Stimulated activated naive CD8-positive, alpha-beta T cell treated with anti-CD3 and anti-CD28 coated beads, Interleukin-15, Interleukin-2, amounts not matched to agents 100 ng/mL and 50 ng/mL, for 24 hours (primary cell): ENCODE measurements at regions not wholly inside any gene's neighbourhood (a gene's known extent, or its start where the extent isn't known, plus 50 kb on each side); places are given as distances from the start of the nearest gene placed in this dataset.

Experiments
- H3K27ac Mint-ChIP-seq: one replicate; pipeline ENCODE4 v1.8.0; 2021; ENCODE audit warnings: mild to moderate bottlenecking, mixed read lengths
- H3K27me3 Mint-ChIP-seq: one replicate; pipeline ENCODE4 v1.8.0; 2021; ENCODE audit warnings: mixed read lengths
- H3K36me3 Mint-ChIP-seq: one replicate; pipeline ENCODE4 v1.8.0; 2021; ENCODE audit warnings: low read depth, mixed read lengths
- H3K4me1 Mint-ChIP-seq: one replicate; pipeline ENCODE4 v1.8.0; 2021; ENCODE audit warnings: low read depth, mixed read lengths
- H3K4me3 Mint-ChIP-seq: one replicate; pipeline ENCODE4 v1.8.0; 2021; ENCODE audit warnings: mild to moderate bottlenecking, mixed read lengths
- H3K9me3 Mint-ChIP-seq: one replicate; pipeline ENCODE4 v1.8.0; 2021; ENCODE audit warnings: mixed read lengths

- H3K9me3 Mint-ChIP-seq: no peaks in the 10 kb centered on the region
- no peaks in the 10 kb centered on the region for H3K36me3 Mint-ChIP-seq
- no peak overlapping the region for H3K4me3 Mint-ChIP-seq
- no peak overlapping the region for H3K27ac Mint-ChIP-seq
- no peaks in the 10 kb centered on the region for H3K27me3 Mint-ChIP-seq
- H3K4me1 Mint-ChIP-seq: no peaks in the 10 kb centered on the region
Observed at GRCh38 chr12:30384976-30385375, 310.7 kb downstream of the IPO8 start.

GRCh38 chr12:30378307-30378706 is 317.4 kb downstream of the IPO8 start:
- Mint-ChIP-seq H3K9me3 (peaks cover 7% of the 10 kb centered on the region), H3K4me3 (no peak overlapping the region)

GRCh38 chr12:30364822-30365221 is 330.8 kb downstream of the IPO8 start:
- H3K27ac Mint-ChIP-seq: no peak overlapping the region
- H3K27me3 Mint-ChIP-seq: no peaks in the 10 kb centered on the region
- peaks cover 15% of the 10 kb centered on the region for H3K9me3 Mint-ChIP-seq
- H3K4me3 Mint-ChIP-seq: no peak overlapping the region
- no peaks in the 10 kb centered on the region for H3K36me3 Mint-ChIP-seq
- H3K4me1 Mint-ChIP-seq: no peaks in the 10 kb centered on the region

More at GRCh38 chr12:30378307-30378706, 317.4 kb downstream of the IPO8 start:
- H3K36me3 Mint-ChIP-seq: no peaks in the 10 kb centered on the region
- no peaks in the 10 kb centered on the region for H3K4me1 Mint-ChIP-seq
- H3K27me3 Mint-ChIP-seq: peaks cover 4% of the 10 kb centered on the region
- H3K27ac Mint-ChIP-seq: no peak overlapping the region

GRCh38 chr12:30361145-30361544 is 334.5 kb downstream of the IPO8 start:
- Mint-ChIP-seq H3K27ac (no peak overlapping the region), H3K4me3 (no peak overlapping the region), H3K9me3 (peaks cover 9% of the 10 kb centered on the region), H3K4me1 (no peaks in the 10 kb centered on the region), H3K36me3 (no peaks in the 10 kb centered on the region), H3K27me3 (no peaks in the 10 kb centered on the region)

- no peaks in the 10 kb centered on the region for H3K27me3 Mint-ChIP-seq
- H3K27ac Mint-ChIP-seq: no peak overlapping the region
- H3K9me3 Mint-ChIP-seq: peaks cover 9% of the 10 kb centered on the region
- no peak overlapping the region for H3K4me3 Mint-ChIP-seq
- no peaks in the 10 kb centered on the region for H3K36me3 Mint-ChIP-seq
- H3K4me1 Mint-ChIP-seq: no peaks in the 10 kb centered on the region
Observed at GRCh38 chr12:30358671-30359070, 337.0 kb downstream of the IPO8 start.

DNA sequence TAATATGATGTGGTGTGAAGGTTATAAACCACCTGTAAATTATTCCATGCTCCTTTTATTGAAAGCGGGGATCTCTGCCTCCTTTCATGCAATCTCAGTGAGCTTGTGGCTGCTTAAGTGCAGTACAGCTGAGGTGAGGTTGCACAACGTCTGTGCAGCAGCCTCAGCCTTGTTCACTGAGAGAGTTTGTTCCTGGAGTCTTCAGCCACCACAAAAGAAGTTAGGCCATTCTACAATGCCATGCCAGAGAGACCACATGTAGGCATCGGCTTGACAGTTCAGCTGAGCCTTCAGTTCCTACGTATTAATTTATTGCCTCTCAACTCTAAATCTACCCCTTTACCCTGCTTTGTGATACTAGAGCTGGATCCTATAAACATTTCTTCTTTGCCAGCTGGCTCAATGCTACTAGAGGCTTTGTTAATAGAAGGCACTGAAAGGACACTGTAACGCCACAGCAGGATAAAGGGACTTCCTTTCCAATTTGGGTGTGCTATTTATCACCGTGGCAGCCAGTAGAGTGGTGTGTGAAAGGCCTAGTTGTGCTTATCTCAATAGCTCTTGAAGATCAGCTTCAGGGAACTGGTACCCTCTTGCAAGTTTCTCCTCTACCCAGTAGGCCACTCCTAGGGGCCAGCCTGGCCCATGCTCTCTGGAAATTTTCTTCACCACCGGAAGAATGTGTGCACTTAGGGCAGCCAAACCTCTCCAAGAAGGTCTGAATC is 337.7 kb downstream of the IPO8 start:
- Mint-ChIP-seq H3K4me3 (no peak overlapping the region), H3K27ac (no peak overlapping the region), H3K9me3 (peaks cover 9% of the 10 kb centered on the region), H3K36me3 (no peaks in the 10 kb centered on the region), H3K27me3 (no peaks in the 10 kb centered on the region), H3K4me1 (no peaks in the 10 kb centered on the region)

- H3K27ac Mint-ChIP-seq: no peak overlapping the region
- H3K36me3 Mint-ChIP-seq: no peaks in the 10 kb centered on the region
- no peaks in the 10 kb centered on the region for H3K4me1 Mint-ChIP-seq
- H3K4me3 Mint-ChIP-seq: no peak overlapping the region
- no peaks in the 10 kb centered on the region for H3K27me3 Mint-ChIP-seq
- peaks cover 15% of the 10 kb centered on the region for H3K9me3 Mint-ChIP-seq
Observed at GRCh38 chr12:30345744-30346471, 349.8 kb downstream of the IPO8 start.

DNA sequence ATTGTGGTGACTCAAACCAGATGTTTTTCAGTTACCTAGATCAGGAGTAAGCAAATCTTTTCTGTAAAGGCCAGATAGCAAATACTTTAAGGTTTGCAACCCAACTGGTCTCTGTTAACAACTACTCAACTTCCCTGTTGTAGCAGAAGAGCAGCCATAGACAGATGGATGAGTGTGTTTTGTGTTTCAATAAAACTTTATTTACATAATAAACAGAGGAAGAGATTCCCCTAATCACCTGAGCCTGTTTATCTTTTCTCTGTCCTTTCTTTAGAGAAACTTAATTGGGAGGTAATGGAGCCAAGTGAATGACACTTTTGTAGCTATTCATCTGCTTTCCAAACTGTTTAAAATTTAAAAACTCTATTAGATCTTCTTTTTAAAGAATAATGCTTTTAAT is 365.1 kb downstream of the IPO8 start:
- H3K27ac Mint-ChIP-seq: no peak overlapping the region
- no peaks in the 10 kb centered on the region for H3K36me3 Mint-ChIP-seq
- H3K4me1 Mint-ChIP-seq: no peaks in the 10 kb centered on the region
- no peaks in the 10 kb centered on the region for H3K9me3 Mint-ChIP-seq
- no peak overlapping the region for H3K4me3 Mint-ChIP-seq
- no peaks in the 10 kb centered on the region for H3K27me3 Mint-ChIP-seq

- H3K4me1 Mint-ChIP-seq: no peaks in the 10 kb centered on the region
- no peaks in the 10 kb centered on the region for H3K36me3 Mint-ChIP-seq
- H3K9me3 Mint-ChIP-seq: peaks cover 5% of the 10 kb centered on the region
- no peak overlapping the region for H3K27ac Mint-ChIP-seq
- H3K27me3 Mint-ChIP-seq: no peaks in the 10 kb centered on the region
- H3K4me3 Mint-ChIP-seq: no peak overlapping the region
Observed at GRCh38 chr12:30329281-30329680, 366.4 kb downstream of the IPO8 start.

DNA sequence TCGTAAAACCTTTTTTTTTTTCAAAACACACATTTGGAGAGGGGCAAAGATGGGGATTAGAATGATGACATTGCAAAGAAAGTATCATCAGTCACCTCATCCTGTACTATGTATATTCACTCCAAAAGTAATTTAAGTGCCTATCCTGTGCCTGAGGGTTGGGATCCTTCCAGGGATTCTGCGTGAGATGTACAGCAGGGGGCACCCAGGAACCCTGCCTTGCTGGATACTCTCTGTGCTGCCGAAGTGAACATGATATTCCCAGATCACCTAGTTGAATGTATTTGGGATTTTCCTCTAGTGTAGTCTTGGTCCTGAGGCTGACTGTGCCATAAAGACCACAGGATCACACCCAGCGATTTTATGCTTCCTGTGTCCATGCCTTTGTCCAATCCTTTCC is 372.7 kb downstream of the IPO8 start:
- peaks cover 12% of the 10 kb centered on the region for H3K9me3 Mint-ChIP-seq
- no peaks in the 10 kb centered on the region for H3K4me1 Mint-ChIP-seq
- no peak overlapping the region for H3K27ac Mint-ChIP-seq

GRCh38 chr12:30320561-30320960 is 375.1 kb downstream of the IPO8 start:
- H3K4me1 Mint-ChIP-seq: no peaks in the 10 kb centered on the region
- no peaks in the 10 kb centered on the region for H3K36me3 Mint-ChIP-seq
- no peak overlapping the region for H3K27ac Mint-ChIP-seq
- peaks cover 18% of the 10 kb centered on the region for H3K9me3 Mint-ChIP-seq
- no peak overlapping the region for H3K4me3 Mint-ChIP-seq
- H3K27me3 Mint-ChIP-seq: no peaks in the 10 kb centered on the region

More for the DNA sequence above, 372.7 kb downstream of the IPO8 start:
- no peaks in the 10 kb centered on the region for H3K36me3 Mint-ChIP-seq
- H3K4me3 Mint-ChIP-seq: no peak overlapping the region
- no peaks in the 10 kb centered on the region for H3K27me3 Mint-ChIP-seq

DNA sequence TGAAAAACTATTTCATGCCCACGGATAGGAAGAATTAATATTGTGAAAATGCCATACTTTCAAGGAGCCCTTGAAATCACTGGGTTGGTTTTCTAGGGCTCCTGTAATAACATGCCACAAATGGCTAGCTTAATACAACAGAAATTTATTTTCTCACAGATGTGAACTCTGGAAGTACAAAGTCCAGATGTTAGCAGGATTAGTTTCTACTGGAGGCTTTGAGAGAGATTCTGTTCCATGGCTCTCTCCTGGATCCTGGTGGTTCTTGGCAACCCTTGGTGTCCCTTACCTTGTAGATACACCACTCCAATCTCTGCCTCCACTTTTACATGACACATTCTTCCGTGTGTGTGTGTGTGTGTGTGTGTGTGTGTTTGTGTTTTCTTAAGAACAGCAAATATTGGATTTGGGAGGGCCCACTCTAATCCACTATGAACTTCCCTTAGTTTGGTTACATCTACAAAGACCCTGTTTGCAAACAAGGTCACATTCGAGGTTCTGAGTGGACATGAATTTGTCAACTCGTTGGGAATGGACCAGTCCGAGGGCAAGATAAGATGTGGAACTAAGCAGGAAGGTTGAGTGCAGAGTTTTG is 381.1 kb downstream of the IPO8 start:
- Mint-ChIP-seq H3K27me3 (no peaks in the 10 kb centered on the region), H3K4me1 (no peaks in the 10 kb centered on the region), H3K4me3 (no peak overlapping the region), H3K36me3 (no peaks in the 10 kb centered on the region), H3K27ac (no peak overlapping the region), H3K9me3 (peaks cover 24% of the 10 kb centered on the region)

DNA sequence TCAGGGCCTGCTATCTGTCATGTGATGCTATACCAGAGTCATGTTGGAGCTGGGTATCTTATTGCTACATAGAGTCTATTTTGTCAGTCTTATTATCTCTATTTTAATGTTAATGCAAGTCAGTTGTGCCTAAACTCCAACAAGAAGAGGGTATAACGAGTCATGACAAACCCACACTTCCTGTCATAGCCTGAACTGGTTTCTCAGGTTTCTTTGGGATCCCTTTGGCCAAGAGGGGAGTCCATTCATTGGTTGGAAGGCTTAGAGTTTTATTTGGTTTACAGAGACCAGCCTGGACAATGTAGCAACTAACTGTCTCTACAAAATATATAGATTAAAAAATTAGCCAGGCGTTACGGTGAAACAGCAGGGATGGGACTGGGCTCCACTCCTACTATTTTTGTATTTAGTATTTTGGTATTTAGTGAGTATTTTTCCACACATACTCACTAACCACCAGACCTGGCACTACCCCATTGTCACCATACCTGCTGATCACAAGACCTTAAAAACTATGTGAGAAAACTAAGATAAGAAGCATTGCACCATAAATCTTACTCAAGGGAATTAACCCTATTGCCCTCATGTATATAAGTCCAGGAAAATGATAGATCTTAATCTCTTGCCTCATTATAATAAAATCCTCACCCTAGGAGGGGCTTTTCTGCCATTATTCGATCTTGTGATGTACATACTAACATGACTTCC is 387.5 kb downstream of the IPO8 start:
- H3K36me3 Mint-ChIP-seq: no peaks in the 10 kb centered on the region
- peaks cover 8% of the 10 kb centered on the region for H3K27me3 Mint-ChIP-seq
- peaks cover 19% of the 10 kb centered on the region for H3K9me3 Mint-ChIP-seq
- H3K4me1 Mint-ChIP-seq: no peaks in the 10 kb centered on the region
- H3K27ac Mint-ChIP-seq: no peak overlapping the region
- H3K4me3 Mint-ChIP-seq: no peak overlapping the region

DNA sequence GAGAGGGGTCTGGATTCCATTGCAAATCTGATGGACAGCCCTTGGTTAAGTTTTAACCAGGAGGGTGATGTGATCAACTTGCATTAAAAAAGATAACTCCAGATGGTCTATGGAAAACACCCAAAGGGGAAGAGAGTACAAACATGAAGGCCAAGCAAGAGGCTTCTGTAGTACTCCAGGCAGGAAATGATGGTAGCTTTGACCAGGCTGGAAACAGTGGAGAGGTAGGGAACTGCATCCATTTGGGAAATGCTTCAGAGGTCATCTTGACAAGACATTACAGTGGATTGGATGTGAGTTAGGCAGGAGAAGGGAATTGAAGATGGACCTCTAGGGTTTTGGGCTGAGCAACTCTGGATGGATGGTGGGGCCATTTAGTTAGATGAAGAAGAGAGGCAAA is 391.1 kb downstream of the IPO8 start:
- Mint-ChIP-seq H3K36me3 (no peaks in the 10 kb centered on the region), H3K27ac (no peak overlapping the region), H3K4me1 (no peaks in the 10 kb centered on the region), H3K4me3 (no peak overlapping the region), H3K27me3 (peaks cover 8% of the 10 kb centered on the region), H3K9me3 (peaks cover 4% of the 10 kb centered on the region)

DNA sequence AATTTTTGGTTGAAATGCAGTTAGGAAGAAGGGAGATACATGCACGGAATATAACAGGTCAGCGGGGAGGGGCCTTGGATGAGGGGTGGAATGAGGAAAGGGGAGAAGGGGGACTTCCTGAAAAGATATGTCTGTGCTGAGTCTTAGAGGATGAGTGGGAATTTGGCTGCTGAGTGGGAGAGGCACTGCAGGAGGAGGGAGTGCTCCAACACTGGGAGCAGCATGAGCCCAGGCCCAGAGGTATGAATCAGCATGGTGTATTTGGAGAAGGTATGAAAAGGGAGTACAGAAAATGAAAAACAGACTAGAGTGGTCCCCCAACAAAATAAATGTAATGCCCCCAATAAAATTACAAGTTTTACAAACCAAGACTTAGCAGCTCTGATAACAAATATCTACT is 394.4 kb downstream of the IPO8 start:
- Mint-ChIP-seq H3K36me3 (no peaks in the 10 kb centered on the region), H3K4me3 (no peak overlapping the region), H3K27ac (no peak overlapping the region), H3K27me3 (peaks cover 4% of the 10 kb centered on the region), H3K9me3 (peaks cover 3% of the 10 kb centered on the region), H3K4me1 (no peaks in the 10 kb centered on the region)
